K562 (cell line): ENCODE measurements at regions not wholly inside any gene's neighbourhood (a gene's known extent, or its start where the extent isn't known, plus 50 kb on each side); places are given as distances from the start of the nearest gene placed in this dataset.

Source experiments
- ATAC-seq: fragments of 200-7000 bp; cut with Tn5 transposase; 3 replicates; pipeline ENCODE4 v1.9.1; 2020; ENCODE audit warnings: moderate library complexity
- BruUV-seq: library from RNA; stranded (reverse); fragments of 400-500 nt; replicated peaks from 2 replicates; lab custom pipeline; 2021; lab: Mats Ljungman, UMichigan
- CTCF ChIA-PET: fragments of 300-600 bp; formaldehyde crosslinking; extraction: SDS; loops from one replicate; lab custom pipeline; 2021; ENCODE audit warnings: low intra/inter-chr PET ratio; lab: Yijun Ruan, JAX
- POLR2A ChIA-PET: fragments of 300-600, 350-650 bp; sonication (Branson Sonifier 250); formaldehyde crosslinking; extraction: SDS; loops from one replicate; lab custom pipeline; 2021; ENCODE audit warnings: antibody characterized with exemption, inconsistent platforms; lab: Yijun Ruan, JAX
- DNase-seq, 4 experiments: peaks; one replicate each; pipeline versions ENCODE4 v3.0.0 to v3.0.0-alpha.2; 2011 to 2018; ENCODE audit warnings: low spot score in 3 of 4, mixed read lengths in 3 of 4; ENCODE audit errors: extremely low read depth in 1 of 4
- FAIRE-seq: peaks from 2 replicates; lab custom pipeline; 2011; peaks lifted over from hg19 to GRCh38; lab: Jason Lieb, UNC
- H2AFZ ChIP-seq: 2 replicates; pipeline ENCODE4 v1.6.0; 2011; ENCODE audit warnings: low read depth, low read length, control low read depth, inconsistent platforms
- H3K27ac ChIP-seq: fragments of 200-600 bp; 3 replicates; pipeline ENCODE4 v1.8.0; 2011; ENCODE audit warnings: low read depth, mild to moderate bottlenecking, control low read depth, inconsistent platforms, low read length, moderate library complexity, mixed read lengths; ENCODE audit errors: extremely low read depth
- H3K27me3 ChIP-seq, 2 experiments: fragments of 300-600 bp in 1 of 2; 2 replicates in 1 of 2; 3 replicates in 1 of 2; pipeline versions ENCODE4 v1.6.0 to v1.8.0; 2011; ENCODE audit warnings: inconsistent platforms in 2 of 2, low read length in 2 of 2, mild to moderate bottlenecking in 1 of 2, mixed read lengths in 1 of 2, moderate library complexity in 1 of 2; ENCODE audit not compliant: control insufficient read depth in 2 of 2, insufficient read depth in 2 of 2
- H3K36me3 ChIP-seq: fragments of 300-600 bp; 3 replicates; pipeline ENCODE4 v1.8.0; 2011; ENCODE audit warnings: mild to moderate bottlenecking, low read length, inconsistent platforms; ENCODE audit not compliant: control insufficient read depth, insufficient read depth
- H3K4me1 ChIP-seq, 2 experiments: fragments of 200-600 bp in 1 of 2; replicated peaks in 1 of 2; 2 replicates in 1 of 2; 3 replicates in 1 of 2; pipeline versions ENCODE4 v1.5.1 to v1.8.0; 2011; ENCODE audit warnings: inconsistent platforms in 2 of 2, low read length in 2 of 2, mild to moderate bottlenecking in 1 of 2, mixed read lengths in 1 of 2, moderate library complexity in 1 of 2; ENCODE audit not compliant: control insufficient read depth in 2 of 2, insufficient read depth in 2 of 2
- H3K4me2 ChIP-seq: 2 replicates; pipeline ENCODE4 v1.6.1; 2011; ENCODE audit warnings: low read length, control low read depth, inconsistent platforms, mixed read lengths; ENCODE audit not compliant: insufficient read depth
- H3K4me3 ChIP-seq: fragments of 200-600 bp; sonication (generic), shearing (Covaris generic); 2 replicates; pipeline ENCODE4 v1.5.1; 2016; ENCODE audit warnings: control low read depth, inconsistent platforms
- H3K79me2 ChIP-seq: fragments of 200-600 bp; 3 replicates; pipeline ENCODE4 v1.8.0; 2011; ENCODE audit warnings: low read length, inconsistent platforms; ENCODE audit not compliant: control insufficient read depth, insufficient read depth
- H3K9ac ChIP-seq, 2 experiments: 2 replicates each; pipeline versions ENCODE4 v1.6.0 to v1.6.1; 2011; ENCODE audit warnings: low read depth in 2 of 2, low read length in 2 of 2, control low read depth in 1 of 2, inconsistent platforms in 1 of 2, mild to moderate bottlenecking in 1 of 2, mixed read lengths in 1 of 2; ENCODE audit not compliant: insufficient read depth in 1 of 2
- H3K9me1 ChIP-seq: one replicate; pipeline ENCODE4 v1.6.0; 2011; ENCODE audit warnings: inconsistent platforms, mild to moderate bottlenecking, low read length, moderate library complexity; ENCODE audit not compliant: control insufficient read depth, insufficient read depth
- H3K9me3 ChIP-seq: replicated peaks from 2 replicates; pipeline ENCODE4 v1.5.1; 2011; ENCODE audit warnings: low read depth, low read length, inconsistent platforms; ENCODE audit not compliant: control insufficient read depth, insufficient read depth
- H4K20me1 ChIP-seq: replicated peaks from 2 replicates; pipeline ENCODE4 v1.6.1; 2011; ENCODE audit warnings: low read length, inconsistent platforms, mixed read lengths; ENCODE audit not compliant: control insufficient read depth, insufficient read depth
- GABPB2 ChIP-seq: fragments of 250-450 bp; sonication (Bioruptor Pico); conservative IDR thresholded peaks from 2 replicates; pipeline ENCODE4 v1.5.1; 2021; ENCODE audit warnings: mild to moderate bottlenecking
- ILF3 ChIP-seq: fragments of 450-650 bp; IDR thresholded peaks from 2 replicates; pipeline ENCODE4 v1.6.1; 2018; ENCODE audit warnings: antibody characterized with exemption, mild to moderate bottlenecking, moderate library complexity, borderline replicate concordance
- JUND ChIP-seq, 2 experiments: IDR thresholded peaks; 2 replicates in 1 of 2; 3 replicates in 1 of 2; pipeline ENCODE4 v1.6.1; 2011; ENCODE audit warnings: borderline replicate concordance in 2 of 2, low read depth in 2 of 2, low read length in 2 of 2, improper control_type of control experiment in 1 of 2, missing biosample characterization in 1 of 2, missing genetic modification characterization in 1 of 2, missing genetic modification reagents in 1 of 2
- KAT2B ChIP-seq: IDR thresholded peaks from one replicate; pipeline ENCODE4 v1.6.1; 2012; ENCODE audit warnings: low read depth, mild to moderate bottlenecking, control low read depth, inconsistent platforms, low read length, moderate library complexity
- MAFF ChIP-seq: IDR thresholded peaks from 2 replicates; pipeline ENCODE4 v1.6.1; 2012; ENCODE audit warnings: low read length, improper control_type of control experiment
- MCM3 ChIP-seq: fragments of 450-650 bp; IDR thresholded peaks from 2 replicates; pipeline ENCODE4 v1.6.1; 2016
- POU5F1 ChIP-seq: fragments of 150-350 bp; IDR thresholded peaks from 2 replicates; pipeline ENCODE4 v1.6.1; 2014; ENCODE audit warnings: borderline replicate concordance, low read length, low read depth, mild to moderate bottlenecking; ENCODE audit not compliant: partially characterized antibody
- SMAD2 ChIP-seq: fragments of 150-350 bp; IDR thresholded peaks from 2 replicates; pipeline ENCODE4 v1.6.1; 2014; ENCODE audit warnings: low read depth, mild to moderate bottlenecking, low read length
- SMC3 ChIP-seq: conservative IDR thresholded peaks from 2 replicates; pipeline ENCODE4 v1.6.1; 2011; ENCODE audit warnings: low read depth, low read length, improper control_type of control experiment; ENCODE audit not compliant: insufficient read depth
- STAG1 ChIP-seq: sonication (generic); formaldehyde crosslinking; IDR thresholded peaks from 2 replicates; pipeline ENCODE4 v1.5.0; 2020; ENCODE audit warnings: missing genetic modification reagents, borderline replicate concordance
- ZNF586 ChIP-seq: fragments of 450-650 bp; formaldehyde crosslinking; conservative IDR thresholded peaks from 2 replicates; pipeline ENCODE4 v1.4.0; 2020; ENCODE audit warnings: mild to moderate bottlenecking, moderate library complexity
- whole genome bisulfite sequencing: fragments of 100-300 bp; shearing (Covaris generic); methylation state at CpG from one replicate; pipeline ENCODE4 v1.1.6; 2016; ENCODE audit warnings: low coverage, mixed read lengths; ENCODE audit not compliant: insufficient coverage; ENCODE audit errors: missing lambda C conversion rate; 5-methylcytosine and 5-hydroxymethylcytosine counted together
- in situ Hi-C: fragments of 300-500 bp; cut with MboI; formaldehyde crosslinking; loops from 4 replicates; pipeline ENCODE4 v1.15.0; 2018; ENCODE audit warnings: inconsistent platforms, mixed read lengths
- intact Hi-C: fragments of 100-400 bp; cut with micrococcal nuclease; formaldehyde crosslinking; loops from 2 replicates; pipeline ENCODE4 v1.14.2; 2022
- TF ChIP-seq, protein P1 (sequence below), 2 experiments: fragments of 450-650 bp in 1 of 2; sonication (generic) in 1 of 2; formaldehyde crosslinking in 1 of 2; IDR thresholded peaks in 1 of 2; conservative IDR thresholded peaks in 1 of 2; 2 replicates each; pipeline versions ENCODE4 v1.6.1 to v1.8.1; 2016 to 2023; ENCODE audit warnings: mild to moderate bottlenecking in 2 of 2, moderate library complexity in 2 of 2, inconsistent platforms in 1 of 2, missing genetic modification reagents in 1 of 2
- TF ChIP-seq, protein P2 (sequence below): IDR thresholded peaks from 3 replicates; pipeline ENCODE4 v1.6.1; 2011; ENCODE audit warnings: borderline replicate concordance, mild to moderate bottlenecking; ENCODE audit not compliant: insufficient read length, insufficient read depth

DNA sequence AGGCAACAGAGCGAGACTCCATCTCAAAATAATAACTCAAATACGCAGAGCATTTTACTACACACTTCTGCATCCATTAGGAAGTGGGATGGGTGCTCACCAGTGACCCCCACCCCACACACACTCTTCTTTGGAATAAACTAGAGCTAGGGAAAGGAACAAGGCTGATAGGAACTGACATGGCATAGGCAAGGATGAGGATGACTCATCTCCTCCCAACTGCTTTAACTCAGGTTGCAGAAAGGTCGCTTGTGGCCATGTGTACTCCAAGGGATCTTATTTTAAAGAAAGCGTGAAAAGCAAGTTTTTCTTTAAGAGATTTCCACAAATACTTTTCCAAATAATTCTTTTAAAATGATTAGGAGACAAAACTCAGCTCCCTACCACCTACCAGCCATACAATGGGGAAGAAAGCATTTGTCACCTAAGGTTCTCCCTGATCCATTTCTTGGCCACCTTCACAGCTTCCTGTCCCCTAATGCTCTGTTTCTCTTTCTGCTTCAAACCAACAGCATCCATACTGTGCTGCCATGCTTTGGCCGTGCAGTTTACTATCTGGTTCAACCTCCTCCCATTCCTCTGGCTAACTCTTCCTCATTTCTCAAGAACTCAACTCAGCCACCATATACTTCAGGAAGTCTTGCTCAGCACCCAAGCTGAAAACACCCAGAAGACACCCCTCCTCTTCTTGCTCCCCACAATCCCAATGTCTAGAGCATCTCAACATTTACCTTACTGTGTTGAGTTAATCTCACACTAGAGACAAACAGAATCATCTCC is 211.9 kb downstream of the ACTL7B start:
- WGBS, result 0% methylated on average over 5 of the region's 5 CpGs
- H3K9ac ChIP-seq, result no peak overlapping the region
- no peak overlapping the region for H3K27ac ChIP-seq
- ATAC-seq, result no peak
- H3K4me1 ChIP-seq, result no peaks in the 10 kb centered on the region
- H3K4me3 ChIP-seq, result no peak overlapping the region
- no peaks in the 10 kb centered on the region for H4K20me1 ChIP-seq
- no peak for FAIRE-seq
- no peak for DNase-seq
- intact Hi-C loops (no loop called here), in situ Hi-C loops (no loop called here)
- H3K27me3 ChIP-seq, result no peaks in the 10 kb centered on the region
- no peak overlapping the region for H3K4me2 ChIP-seq
- no peaks in the 10 kb centered on the region for H3K36me3 ChIP-seq
- ChIA-PET POLR2A (no interaction called here), CTCF (no interaction called here)
- TF ChIP-seq, protein P1, sequence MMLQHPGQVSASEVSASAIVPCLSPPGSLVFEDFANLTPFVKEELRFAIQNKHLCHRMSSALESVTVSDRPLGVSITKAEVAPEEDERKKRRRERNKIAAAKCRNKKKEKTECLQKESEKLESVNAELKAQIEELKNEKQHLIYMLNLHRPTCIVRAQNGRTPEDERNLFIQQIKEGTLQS (IDR thresholded peaks at IDR 0.05), result peak; percentile 31; the same call in 1 of the 2 replicates
- TF ChIP-seq, protein P1 (CRISPR knock-in tag; conservative IDR thresholded peaks at IDR 0.05), result no peak
- TF ChIP-seq SMAD2, result no peak
- no peaks in the 10 kb centered on the region for H3K79me2 ChIP-seq
- H3K9me1 ChIP-seq, result no peaks in the 10 kb centered on the region
- no peak overlapping the region for H2AFZ ChIP-seq
- no TSS peak for BruUV-seq
- no peaks in the 10 kb centered on the region for H3K9me3 ChIP-seq

- no peaks in the 10 kb centered on the region for H3K4me1 ChIP-seq
- intact Hi-C loops (no loop called here), in situ Hi-C loops (no loop called here)
- H3K4me3 ChIP-seq, result no peak overlapping the region
- ChIA-PET CTCF (no interaction called here), POLR2A (no interaction called here)
- no peaks in the 10 kb centered on the region for H4K20me1 ChIP-seq
- DNase-seq (no peak), FAIRE-seq (no peak), ATAC-seq (no peak)
- H2AFZ ChIP-seq, result no peak overlapping the region
- no peaks in the 10 kb centered on the region for H3K9me1 ChIP-seq
- H3K9ac ChIP-seq, result no peak overlapping the region
- no peaks in the 10 kb centered on the region for H3K27me3 ChIP-seq
- H3K27ac ChIP-seq, result no peak overlapping the region
- no peaks in the 10 kb centered on the region for H3K36me3 ChIP-seq
- H3K4me2 ChIP-seq, result no peak overlapping the region
- WGBS, result 2% methylated on average over 3 of the region's 3 CpGs
- H3K9me3 ChIP-seq, result no peaks in the 10 kb centered on the region
- no peaks in the 10 kb centered on the region for H3K79me2 ChIP-seq
- BruUV-seq, result no TSS peak
- TF ChIP-seq ZNF586, result no peak
- no peak for TF ChIP-seq GABPB2
- no peak for TF ChIP-seq STAG1
- no peak for TF ChIP-seq JUND (IDR thresholded peaks at IDR 0.05; ENCODE audit: borderline replicate concordance, low read depth, low read length)
- no peak for TF ChIP-seq JUND (tag; IDR thresholded peaks at IDR 0.05; ENCODE audit: borderline replicate concordance, low read depth, low read length)
- TF ChIP-seq, protein P2, sequence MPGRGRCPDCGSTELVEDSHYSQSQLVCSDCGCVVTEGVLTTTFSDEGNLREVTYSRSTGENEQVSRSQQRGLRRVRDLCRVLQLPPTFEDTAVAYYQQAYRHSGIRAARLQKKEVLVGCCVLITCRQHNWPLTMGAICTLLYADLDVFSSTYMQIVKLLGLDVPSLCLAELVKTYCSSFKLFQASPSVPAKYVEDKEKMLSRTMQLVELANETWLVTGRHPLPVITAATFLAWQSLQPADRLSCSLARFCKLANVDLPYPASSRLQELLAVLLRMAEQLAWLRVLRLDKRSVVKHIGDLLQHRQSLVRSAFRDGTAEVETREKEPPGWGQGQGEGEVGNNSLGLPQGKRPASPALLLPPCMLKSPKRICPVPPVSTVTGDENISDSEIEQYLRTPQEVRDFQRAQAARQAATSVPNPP, result no peak
- TF ChIP-seq KAT2B, result no peak
- TF ChIP-seq ILF3, result no peak
- no peak for TF ChIP-seq MCM3
- no peak for TF ChIP-seq POU5F1
- TF ChIP-seq SMC3, result no peak
- no peak for TF ChIP-seq MAFF
Measured at GRCh38 chr9:108642871-108643270, 212.9 kb downstream of the ACTL7B start.
